OCI-LY3 (cell line): ENCODE measurements at regions not wholly inside any gene's neighbourhood (a gene's known extent, or its start where the extent isn't known, plus 50 kb on each side); places are given as distances from the start of the nearest gene placed in this dataset.

ENCODE experiments used
- CTCF ChIP-seq: fragments of 200-600, 300-600 bp; sonication (generic); IDR thresholded peaks from 2 replicates; pipeline ENCODE4 v1.5.1; 2014; ENCODE audit warnings: antibody characterized with exemption, low read length, low read depth
- EZH2phosphoT487 ChIP-seq: fragments of 200-600 bp; shearing (Covaris generic); IDR thresholded peaks from 2 replicates; pipeline ENCODE4 v1.6.1; 2018; ENCODE audit warnings: antibody characterized with exemption, mixed run types, low read depth

DNA sequence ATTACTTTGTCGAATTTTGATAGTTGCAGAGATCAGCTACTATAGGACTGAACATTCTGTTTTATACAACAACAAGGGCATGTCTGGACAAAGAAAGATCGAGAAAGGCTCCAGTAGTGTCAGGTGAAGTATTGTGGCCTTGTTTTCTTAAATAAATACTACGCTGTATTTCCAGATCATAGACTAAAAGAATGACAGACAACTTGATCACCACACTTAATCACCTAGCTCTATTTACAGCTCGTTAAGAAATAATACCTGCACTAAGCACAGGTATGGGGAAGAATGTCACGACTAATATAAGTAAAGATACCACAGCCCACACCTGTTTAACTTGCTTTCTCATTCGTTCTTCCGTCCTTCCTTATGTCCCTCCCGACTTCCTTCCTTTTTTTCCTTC is 269.2 kb downstream of the HGF start:
- no peak for TF ChIP-seq CTCF
- TF ChIP-seq EZH2phosphoT487, result no peak
